WI38 (cell line): ENCODE measurements at regions not wholly inside any gene's neighbourhood (a gene's known extent, or its start where the extent isn't known, plus 50 kb on each side); places are given as distances from the start of the nearest gene placed in this dataset.

Experiments
- H3K4me3 ChIP-seq: 2 replicates; pipeline ENCODE4 v1.5.1; 2011; ENCODE audit warnings: low read depth, mild to moderate bottlenecking, control low read depth, low read length
- TF ChIP-seq, protein P1 (sequence below): IDR thresholded peaks from 2 replicates; pipeline ENCODE4 v1.5.1; 2012; ENCODE audit warnings: low read depth, mild to moderate bottlenecking, control low read depth, low read length

DNA sequence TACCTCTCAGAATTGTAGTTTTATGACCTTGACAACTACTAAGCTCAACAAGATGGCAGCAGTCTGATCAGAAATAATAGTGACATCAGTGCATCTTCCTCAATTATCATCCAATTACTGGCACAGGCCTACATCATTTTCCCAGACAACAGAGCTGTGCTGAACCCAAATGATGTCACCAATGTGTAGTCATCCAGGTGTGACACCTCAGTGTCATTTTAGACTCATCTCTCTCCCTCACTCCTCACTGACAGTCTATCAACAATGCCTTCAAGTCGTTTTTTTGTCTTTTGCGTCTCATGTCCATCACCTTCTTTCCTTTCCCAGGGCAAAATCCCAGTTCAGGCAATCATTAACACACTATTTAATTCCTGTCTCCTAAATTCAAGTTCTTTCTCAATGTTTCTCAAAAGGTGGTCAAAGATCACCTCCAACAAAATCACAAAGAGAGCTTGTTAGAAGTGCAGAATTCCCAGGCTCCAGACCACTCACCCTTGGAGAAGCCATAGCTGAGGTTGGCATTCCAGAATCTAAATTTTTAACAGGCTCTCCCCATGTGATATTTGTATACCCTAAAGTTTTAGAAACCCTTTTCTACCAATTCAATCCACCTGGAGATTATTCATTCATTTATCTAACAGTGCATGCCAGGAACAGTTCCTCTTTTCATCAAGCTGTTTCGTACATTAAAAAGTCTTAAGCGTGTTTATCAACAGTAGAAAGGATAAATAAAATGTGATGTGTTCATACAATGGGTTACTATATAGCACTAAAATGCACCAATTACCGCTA, 125.3 kb upstream of the KLF7 start:
- TF ChIP-seq, protein P1, sequence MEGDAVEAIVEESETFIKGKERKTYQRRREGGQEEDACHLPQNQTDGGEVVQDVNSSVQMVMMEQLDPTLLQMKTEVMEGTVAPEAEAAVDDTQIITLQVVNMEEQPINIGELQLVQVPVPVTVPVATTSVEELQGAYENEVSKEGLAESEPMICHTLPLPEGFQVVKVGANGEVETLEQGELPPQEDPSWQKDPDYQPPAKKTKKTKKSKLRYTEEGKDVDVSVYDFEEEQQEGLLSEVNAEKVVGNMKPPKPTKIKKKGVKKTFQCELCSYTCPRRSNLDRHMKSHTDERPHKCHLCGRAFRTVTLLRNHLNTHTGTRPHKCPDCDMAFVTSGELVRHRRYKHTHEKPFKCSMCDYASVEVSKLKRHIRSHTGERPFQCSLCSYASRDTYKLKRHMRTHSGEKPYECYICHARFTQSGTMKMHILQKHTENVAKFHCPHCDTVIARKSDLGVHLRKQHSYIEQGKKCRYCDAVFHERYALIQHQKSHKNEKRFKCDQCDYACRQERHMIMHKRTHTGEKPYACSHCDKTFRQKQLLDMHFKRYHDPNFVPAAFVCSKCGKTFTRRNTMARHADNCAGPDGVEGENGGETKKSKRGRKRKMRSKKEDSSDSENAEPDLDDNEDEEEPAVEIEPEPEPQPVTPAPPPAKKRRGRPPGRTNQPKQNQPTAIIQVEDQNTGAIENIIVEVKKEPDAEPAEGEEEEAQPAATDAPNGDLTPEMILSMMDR: no peak
- H3K4me3 ChIP-seq: no peak overlapping the region

DNA sequence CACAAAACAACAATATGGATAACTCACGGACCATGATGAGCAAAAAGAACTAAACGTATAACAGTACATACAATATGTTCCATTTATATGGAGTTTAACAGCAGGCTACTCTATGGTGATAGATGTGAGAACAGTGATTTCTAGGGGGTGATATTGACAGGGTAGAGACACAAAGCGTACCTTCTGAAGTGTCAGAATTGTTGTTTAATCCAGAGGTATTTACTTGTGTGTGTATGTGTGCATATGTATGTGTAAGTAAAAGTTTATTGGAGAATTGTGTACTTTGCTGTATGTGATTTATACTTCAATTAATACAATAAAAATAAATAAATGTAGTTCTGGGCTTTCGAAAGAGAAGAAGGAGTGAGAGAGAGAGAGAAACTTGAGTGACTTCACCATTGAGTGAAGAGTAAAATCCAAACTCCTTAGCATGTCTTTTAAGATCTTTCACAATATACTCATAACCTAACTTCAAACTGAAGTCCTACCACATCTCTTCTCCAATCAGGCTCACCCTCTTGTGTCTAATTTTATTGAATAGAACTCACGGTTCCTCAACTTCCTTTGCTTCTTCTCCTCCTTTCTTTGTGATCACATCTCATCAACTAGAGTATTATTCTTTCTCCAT, 126.0 kb upstream of the KLF7 start:
- H3K4me3 ChIP-seq: no peak overlapping the region
- TF ChIP-seq, protein P1: no peak

DNA sequence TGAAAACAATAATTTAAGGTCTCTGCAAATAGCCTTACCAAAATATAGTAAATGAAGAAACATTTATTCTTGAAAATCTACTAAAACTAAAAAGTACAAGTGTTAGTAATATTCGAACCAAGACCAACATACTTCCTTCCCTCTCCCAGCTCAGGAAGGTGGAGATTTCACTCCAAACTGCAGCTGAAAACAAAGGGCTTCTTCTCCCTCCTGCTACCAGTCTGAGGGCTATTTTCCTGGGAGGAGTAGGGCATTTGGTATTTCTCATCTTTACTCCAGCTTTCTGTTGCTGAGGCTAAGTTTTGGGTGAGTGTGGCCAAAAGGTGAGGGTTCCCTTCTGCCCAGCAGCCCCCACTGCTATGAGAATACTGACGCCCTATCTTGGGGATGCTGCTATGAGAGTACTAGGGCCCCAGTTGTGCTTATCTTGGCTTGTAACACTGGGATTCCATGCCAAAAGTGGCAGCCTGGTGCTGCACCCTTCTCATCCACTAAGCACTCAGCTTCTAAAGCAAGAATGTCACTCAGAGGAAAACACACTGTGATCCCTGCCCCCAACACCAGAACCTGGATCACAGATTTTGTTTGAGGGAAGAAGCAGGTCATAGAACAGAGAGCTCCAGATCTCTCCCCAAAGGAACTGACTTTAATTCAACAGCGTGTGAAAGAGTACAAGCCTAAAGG, 130.7 kb upstream of the KLF7 start:
- TF ChIP-seq, protein P1: no peak
- no peak overlapping the region for H3K4me3 ChIP-seq

DNA sequence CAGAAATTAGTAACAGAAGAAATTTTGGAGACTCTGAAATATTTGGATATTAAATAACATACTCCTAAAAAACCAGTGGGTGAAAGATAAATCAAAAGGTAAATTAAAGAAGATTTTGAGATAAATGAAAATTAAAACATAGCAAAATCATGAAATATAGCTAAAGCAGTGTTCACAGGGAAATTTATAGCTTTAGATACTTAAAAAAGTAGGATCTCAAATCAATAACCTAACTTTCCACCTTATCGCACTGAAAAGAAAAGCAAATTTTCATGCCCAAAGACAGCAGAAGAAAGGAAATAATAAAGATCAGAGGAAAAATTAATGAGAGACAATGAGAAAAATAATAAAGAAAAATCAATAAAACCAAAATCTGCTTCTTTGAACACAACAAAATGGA, 135.1 kb upstream of the KLF7 start:
- TF ChIP-seq, protein P1: no peak
- H3K4me3 ChIP-seq: no peak overlapping the region

DNA sequence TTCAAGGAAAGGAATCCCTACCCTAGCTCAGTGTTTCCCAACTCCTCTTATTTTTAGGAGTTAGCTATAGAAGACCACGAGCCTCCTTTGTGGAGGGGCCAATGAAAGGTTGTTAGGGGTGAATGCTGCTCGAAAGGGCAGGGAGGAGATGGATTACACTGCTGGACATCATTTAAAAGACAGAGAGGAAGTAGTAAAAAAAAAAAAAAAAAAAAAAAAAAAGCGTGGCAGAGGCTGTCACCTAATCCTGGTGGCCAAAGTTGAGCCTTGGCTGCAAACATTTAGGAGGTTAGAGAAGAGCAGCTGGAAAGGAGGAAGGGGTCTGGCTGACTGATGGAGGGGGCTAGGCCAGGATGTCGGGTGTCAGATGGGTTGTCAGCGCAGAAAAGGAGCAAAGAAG, 139.0 kb upstream of the KLF7 start:
- TF ChIP-seq, protein P1: no peak

DNA sequence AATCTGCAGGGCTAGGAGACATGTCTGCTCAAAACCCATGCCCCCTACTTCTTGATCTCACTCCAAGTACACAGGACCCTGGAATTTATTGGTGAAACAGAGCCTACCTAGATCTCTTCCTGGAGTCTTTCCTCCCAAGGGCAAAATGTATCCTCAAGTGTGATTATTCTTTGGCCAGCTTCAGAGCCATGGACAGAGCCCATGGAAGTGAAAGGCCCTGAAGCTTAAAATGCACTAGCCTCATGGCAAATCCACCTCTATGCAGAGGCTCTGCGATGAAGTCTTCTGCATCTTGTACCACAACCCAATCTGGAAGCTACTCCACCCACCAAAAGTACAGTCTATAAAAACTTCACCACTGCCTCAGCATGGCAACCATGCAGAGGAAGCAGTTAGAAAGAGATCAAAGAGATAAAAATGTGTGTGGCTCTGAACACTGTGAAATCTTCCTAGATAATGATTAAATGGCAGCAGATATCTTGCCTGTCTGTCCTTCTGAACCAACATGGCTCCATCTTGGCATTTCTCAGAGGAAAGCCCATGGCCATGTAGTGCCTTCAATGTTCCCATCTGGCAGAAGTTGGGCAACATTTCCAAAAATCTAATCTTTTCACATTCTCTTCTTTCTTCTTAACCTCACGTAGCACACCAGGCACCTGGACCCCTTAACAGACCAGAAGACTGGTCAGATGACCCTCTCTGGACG, 142.9 kb upstream of the KLF7 start:
- TF ChIP-seq, protein P1: no peak
- no peak overlapping the region for H3K4me3 ChIP-seq

More for the DNA sequence above, 139.0 kb upstream of the KLF7 start:
- no peak overlapping the region for H3K4me3 ChIP-seq
